OCI-LY3 (cell line): ENCODE measurements at regions not wholly inside any gene's neighbourhood (a gene's known extent, or its start where the extent isn't known, plus 50 kb on each side); places are given as distances from the start of the nearest gene placed in this dataset.

ENCODE experiments used
- CTCF ChIP-seq: fragments of 200-600, 300-600 bp; sonication (generic); IDR thresholded peaks from 2 replicates; pipeline ENCODE4 v1.5.1; 2014; ENCODE audit warnings: antibody characterized with exemption, low read length, low read depth
- EZH2phosphoT487 ChIP-seq: fragments of 200-600 bp; shearing (Covaris generic); IDR thresholded peaks from 2 replicates; pipeline ENCODE4 v1.6.1; 2018; ENCODE audit warnings: antibody characterized with exemption, mixed run types, low read depth

DNA sequence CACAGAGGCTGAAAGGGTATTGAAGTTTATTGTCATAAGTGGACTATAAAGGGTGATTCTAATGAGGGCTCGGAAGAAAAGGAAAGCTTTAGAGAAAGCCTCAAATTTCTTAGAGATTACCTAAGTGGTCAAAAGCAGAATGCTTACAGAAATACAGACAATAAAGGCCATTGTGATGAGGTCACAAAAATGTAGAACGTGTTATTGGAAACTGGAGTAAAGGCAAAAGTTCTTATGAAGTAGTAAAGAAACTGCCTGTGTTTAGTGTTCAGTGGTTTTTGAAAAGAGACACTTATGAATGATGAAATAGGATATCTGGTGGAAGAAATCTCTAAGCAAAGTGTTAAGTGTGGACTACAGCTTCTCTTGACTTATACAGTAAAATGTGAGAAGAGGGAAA is 726.9 kb downstream of the DNAH5 start:
- no peak for TF ChIP-seq CTCF
- no peak for TF ChIP-seq EZH2phosphoT487
